Panc1 (cell line): ENCODE measurements at regions not wholly inside any gene's neighbourhood (a gene's known extent, or its start where the extent isn't known, plus 50 kb on each side); places are given as distances from the start of the nearest gene placed in this dataset.

ENCODE experiments used
- ATAC-seq: fragments of 200-7000 bp; cut with Tn5 transposase; 2 replicates; pipeline ENCODE4 v1.9.1; 2020; ENCODE audit warnings: mild to moderate bottlenecking, moderate library complexity
- BruUV-seq: library from RNA; stranded (reverse); fragments of 400-500 nt; replicated peaks from 2 replicates; lab custom pipeline; 2021; lab: Mats Ljungman, UMichigan
- CTCF ChIA-PET: fragments of 300-600 bp; sonication (Branson Sonifier 250); formaldehyde crosslinking; loops from one replicate; lab custom pipeline; 2022; ENCODE audit warnings: antibody characterized with exemption; lab: Charles Lee
- POLR2A ChIA-PET: fragments of 300-600 bp; sonication (Branson Sonifier 250); formaldehyde crosslinking; loops from one replicate; lab custom pipeline; 2022; ENCODE audit warnings: antibody characterized with exemption; lab: Charles Lee
- DNase-seq: peaks from one replicate; pipeline ENCODE4 v3.0.0-alpha.2; 2010; ENCODE audit warnings: low read depth, low spot score
- H3K27ac ChIP-seq: 2 replicates; pipeline ENCODE4 v1.5.1; 2011; ENCODE audit warnings: mild to moderate bottlenecking, low read length, inconsistent platforms
- H3K27me3 ChIP-seq: fragments of 200-500 bp; sonication (Bioruptor generic); 2 replicates; pipeline ENCODE4 v1.6.0; 2014; ENCODE audit warnings: low read length, inconsistent platforms; ENCODE audit not compliant: control insufficient read depth, insufficient read depth
- H3K36me3 ChIP-seq: fragments of 200-500 bp; sonication (Bioruptor generic); 2 replicates; pipeline ENCODE4 v1.5.1; 2014; ENCODE audit warnings: inconsistent platforms, mild to moderate bottlenecking, low read length, moderate library complexity; ENCODE audit not compliant: control insufficient read depth, insufficient read depth
- H3K4me1 ChIP-seq: 2 replicates; pipeline ENCODE4 v1.5.1; 2011; ENCODE audit warnings: inconsistent platforms, mild to moderate bottlenecking, low read length, moderate library complexity; ENCODE audit not compliant: control insufficient read depth, insufficient read depth
- H3K4me3 ChIP-seq, 2 experiments: 2 replicates each; pipeline ENCODE4 v1.5.1; 2011 to 2012; ENCODE audit warnings: low read depth in 2 of 2, low read length in 2 of 2, mild to moderate bottlenecking in 2 of 2, inconsistent platforms in 1 of 2, moderate library complexity in 1 of 2
- H3K9me3 ChIP-seq: fragments of 200-500 bp; sonication (Bioruptor generic); 2 replicates; pipeline ENCODE4 v1.5.1; 2014; ENCODE audit warnings: low read depth, mild to moderate bottlenecking, inconsistent platforms, low read length, moderate library complexity; ENCODE audit not compliant: control insufficient read depth, insufficient read depth
- CTCF ChIP-seq: fragments of 450-650 bp; IDR thresholded peaks from 2 replicates; pipeline ENCODE4 v1.5.1; 2017; ENCODE audit warnings: mild to moderate bottlenecking
- POLR2AphosphoS5 ChIP-seq: IDR thresholded peaks from 2 replicates; pipeline ENCODE4 v1.6.1; 2012; ENCODE audit warnings: mild to moderate bottlenecking, low read depth, low read length, moderate library complexity
- REST ChIP-seq, 2 experiments: IDR thresholded peaks; 2 replicates each; pipeline ENCODE4 v1.6.1; 2011 to 2012; ENCODE audit warnings: low read depth in 2 of 2, control low read depth in 1 of 2, low read length in 1 of 2, mild to moderate bottlenecking in 1 of 2, moderate library complexity in 1 of 2; ENCODE audit not compliant: insufficient read depth in 1 of 2
- SIN3A ChIP-seq: IDR thresholded peaks from 2 replicates; pipeline ENCODE4 v1.6.1; 2012; ENCODE audit warnings: low read depth, mild to moderate bottlenecking, low read length, moderate library complexity, borderline replicate concordance; ENCODE audit not compliant: insufficient read depth
- TCF7L2 ChIP-seq: IDR thresholded peaks from 2 replicates; pipeline ENCODE4 v1.6.1; 2011; ENCODE audit warnings: mild to moderate bottlenecking, low read depth, low read length, inconsistent platforms
- in situ Hi-C: cut with HindIII; loops from 2 replicates; pipeline ENCODE4 v1.10.0; 2016; ENCODE audit warnings: low sequenced_read_pairs, low pct_unique_long_range_greater_than_20kb
- intact Hi-C: fragments of 100-400 bp; cut with micrococcal nuclease; formaldehyde crosslinking; loops from one replicate; pipeline ENCODE4 v1.10.0; 2022; ENCODE audit not compliant: unreplicated experiment

- no peaks in the 10 kb centered on the region for H3K27me3 ChIP-seq
- no peak for ATAC-seq
- DNase-seq = no peak
- in situ Hi-C loops = no loop called here
- no peak overlapping the region; the same call in 1 of the 2 replicates for H3K27ac ChIP-seq
- no peaks in the 10 kb centered on the region for H3K36me3 ChIP-seq
- BruUV-seq = no TSS peak
- intact Hi-C loops = no loop called here
- H3K4me1 ChIP-seq = peaks cover 8% of the 10 kb centered on the region
- TF ChIP-seq CTCF = no peak
- CTCF ChIA-PET = interaction anchor here (0.6 kb wide), 1 partner anchor 298 kb away, joined by 3 read pairs; no protein-coding TSS in a partner anchor
- H3K4me3 ChIP-seq = no peak overlapping the region
- POLR2A ChIA-PET = no interaction called here
- no peaks in the 10 kb centered on the region; the same call in 1 of the 2 replicates for H3K9me3 ChIP-seq
Measured at GRCh38 chr5:40384782-40385390, 294.8 kb upstream of the PTGER4 start.

GRCh38 chr5:40383749-40384651 lies 295.7 kb upstream of the PTGER4 start:
- BruUV-seq = no TSS peak
- intact Hi-C loops (no loop called here), in situ Hi-C loops (no loop called here)
- CTCF ChIA-PET = interaction anchor here (0.6 kb wide), 1 partner anchor 298 kb away, joined by 3 read pairs; no protein-coding TSS in a partner anchor
- ATAC-seq (no peak), DNase-seq (no peak)
- POLR2A ChIA-PET = interaction anchor here (0.6 kb wide), 1 partner anchor 792 kb away, joined by 3 read pairs; no protein-coding TSS in a partner anchor
- Histone ChIP-seq H3K4me1 (peaks cover 8% of the 10 kb centered on the region), H3K9me3 (peaks cover 3% of the 10 kb centered on the region; the same call in 1 of the 2 replicates), H3K27ac (peak overlapping the region; percentile 44; the same call in 1 of the 2 replicates), H3K36me3 (no peaks in the 10 kb centered on the region), H3K4me3 (no peak overlapping the region), H3K27me3 (no peaks in the 10 kb centered on the region)
- TF ChIP-seq SIN3A (no peak), TCF7L2 (no peak), CTCF (no peak), POLR2AphosphoS5 (no peak), REST (IDR thresholded peaks at IDR 0.05; ENCODE audit: insufficient read depth in 1 of 2, low read depth in 2 of 2, low read length in 1 of 2) (no peak)
